H1 (cell line): ENCODE measurements at regions not wholly inside any gene's neighbourhood (a gene's known extent, or its start where the extent isn't known, plus 50 kb on each side); places are given as distances from the start of the nearest gene placed in this dataset.

Experiments
- CTCF ChIA-PET: fragments of 300-600 bp; sonication (Branson Sonifier 250); formaldehyde crosslinking; loops from one replicate; lab custom pipeline; 2021; ENCODE audit not compliant: partially characterized antibody; lab: Charles Lee
- POLR2A ChIA-PET: fragments of 300-600 bp; sonication (Branson Sonifier 250); formaldehyde crosslinking; loops from one replicate; lab custom pipeline; 2021; ENCODE audit warnings: inconsistent platforms; ENCODE audit not compliant: partially characterized antibody; lab: Charles Lee
- DNase-seq, 2 experiments: peaks; one replicate each; pipeline versions ENCODE4 v3.0.0 to v3.0.0-alpha.2; 2010 to 2022; ENCODE audit warnings: low spot score in 2 of 2, low read depth in 1 of 2, mixed read lengths in 1 of 2
- FAIRE-seq: peaks from 2 replicates; lab custom pipeline; 2011; peaks lifted over from hg19 to GRCh38; lab: Jason Lieb, UNC
- H2AFZ ChIP-seq: 2 replicates; pipeline ENCODE4 v1.8.1; 2012; ENCODE audit warnings: low read length, inconsistent platforms
- H2AK5ac ChIP-seq: 2 replicates; pipeline ENCODE4 v1.6.1; 2013; ENCODE audit warnings: low read depth, low read length
- H2BK120ac ChIP-seq: replicated peaks from 2 replicates; pipeline ENCODE3; 2013; ENCODE audit warnings: low read depth, low read length, inconsistent platforms
- H2BK12ac ChIP-seq: 2 replicates; pipeline ENCODE4 v1.6.1; 2013; ENCODE audit warnings: low read depth, low read length
- H2BK15ac ChIP-seq: 2 replicates; pipeline ENCODE4 v1.6.1; 2013; ENCODE audit warnings: low read length
- H2BK20ac ChIP-seq: 2 replicates; pipeline ENCODE4 v1.6.1; 2013; ENCODE audit warnings: low read length
- H2BK5ac ChIP-seq: 2 replicates; pipeline ENCODE4 v1.6.1; 2013; ENCODE audit warnings: low read depth, low read length
- H3K14ac ChIP-seq: 2 replicates; pipeline ENCODE4 v1.6.1; 2013; ENCODE audit warnings: inconsistent platforms; ENCODE audit not compliant: insufficient read length
- H3K18ac ChIP-seq: 2 replicates; pipeline ENCODE4 v1.6.1; 2013; ENCODE audit warnings: low read length; ENCODE audit errors: extremely low read depth
- H3K23ac ChIP-seq: 2 replicates; pipeline ENCODE4 v1.6.1; 2013; ENCODE audit warnings: inconsistent platforms; ENCODE audit not compliant: insufficient read length
- H3K23me2 ChIP-seq: 2 replicates; pipeline ENCODE4 v1.6.1; 2013; ENCODE audit warnings: low read depth, low read length
- H3K27ac ChIP-seq: 2 replicates; pipeline ENCODE4 v1.6.1; 2011; ENCODE audit warnings: low read depth, low read length, inconsistent platforms
- H3K27me3 ChIP-seq, 4 experiments: replicated peaks in 1 of 4; 1 replicate in 1 of 4; 2 replicates in 3 of 4; pipeline versions ENCODE4 v1.6.1 to v1.8.1; 2011 to 2013; ENCODE audit warnings: low read length in 3 of 4, mild to moderate bottlenecking in 3 of 4, inconsistent platforms in 2 of 4, mixed read lengths in 2 of 4, moderate library complexity in 1 of 4; ENCODE audit not compliant: control insufficient read depth in 3 of 4, insufficient read depth in 3 of 4; ENCODE audit errors: extremely low read depth in 1 of 4
- H3K36me3 ChIP-seq, 4 experiments: 2 replicates each; pipeline versions ENCODE4 v1.6.1 to v1.8.1; 2011 to 2013; ENCODE audit warnings: mild to moderate bottlenecking in 4 of 4, low read length in 3 of 4, moderate library complexity in 2 of 4, control low read depth in 1 of 4, inconsistent platforms in 1 of 4; ENCODE audit not compliant: insufficient read depth in 4 of 4, control insufficient read depth in 2 of 4
- H3K4ac ChIP-seq: replicated peaks from 2 replicates; pipeline ENCODE3; 2013; ENCODE audit warnings: low read length, low read depth, mixed read lengths, inconsistent platforms; ENCODE audit not compliant: insufficient read length
- H3K4me1 ChIP-seq, 4 experiments: replicated peaks in 1 of 4; 1 replicate in 1 of 4; 2 replicates in 3 of 4; pipeline versions ENCODE4 v1.6.1 to v1.8.1; 2011 to 2013; ENCODE audit warnings: low read length in 3 of 4, inconsistent platforms in 2 of 4, mixed read lengths in 1 of 4; ENCODE audit not compliant: insufficient read depth in 4 of 4, control insufficient read depth in 3 of 4
- H3K4me2 ChIP-seq, 2 experiments: 2 replicates each; pipeline versions ENCODE4 v1.6.1 to v1.8.1; 2011 to 2013; ENCODE audit warnings: low read depth in 2 of 2, low read length in 2 of 2, control low read depth in 1 of 2, inconsistent platforms in 1 of 2, mild to moderate bottlenecking in 1 of 2; ENCODE audit not compliant: insufficient read depth in 1 of 2
- H3K4me3 ChIP-seq, 4 experiments: fragments of 200-600, 300-600 bp in 1 of 4; sonication (generic), shearing (Covaris generic), sonication (Bioruptor Twin) in 1 of 4; 2 replicates each; pipeline versions ENCODE4 v1.5.1 to v1.8.1; 2011 to 2016; ENCODE audit warnings: low read length in 4 of 4, low read depth in 3 of 4, control low read depth in 2 of 4, inconsistent platforms in 2 of 4, mild to moderate bottlenecking in 2 of 4, mixed read lengths in 1 of 4, moderate library complexity in 1 of 4; ENCODE audit not compliant: insufficient read depth in 2 of 4; ENCODE audit errors: extremely low read depth in 1 of 4
- H3K56ac ChIP-seq: replicated peaks from 2 replicates; pipeline ENCODE3; 2013; ENCODE audit warnings: low read depth, mild to moderate bottlenecking, mixed read lengths, low read length, inconsistent platforms; ENCODE audit not compliant: insufficient read length
- H3K79me1 ChIP-seq: 2 replicates; pipeline ENCODE4 v1.6.1; 2013; ENCODE audit warnings: low read depth, low read length, control low read depth
- H3K79me2 ChIP-seq, 2 experiments: 2 replicates each; pipeline versions ENCODE4 v1.6.1 to v1.8.1; 2012 to 2013; ENCODE audit warnings: low read length in 2 of 2, mild to moderate bottlenecking in 2 of 2, inconsistent platforms in 1 of 2; ENCODE audit not compliant: insufficient read depth in 2 of 2, control insufficient read depth in 1 of 2
- H3K9ac ChIP-seq, 4 experiments: replicated peaks in 1 of 4; 1 replicate in 1 of 4; 2 replicates in 3 of 4; pipeline versions ENCODE4 v1.6.1 to v1.8.1; 2011 to 2013; ENCODE audit warnings: low read depth in 3 of 4, low read length in 3 of 4, control low read depth in 2 of 4, mild to moderate bottlenecking in 2 of 4, moderate library complexity in 2 of 4, inconsistent platforms in 1 of 4; ENCODE audit errors: extremely low read depth in 1 of 4
- H3K9me3 ChIP-seq, 2 experiments: 2 replicates each; pipeline versions ENCODE4 v1.6.1 to v1.8.1; 2012 to 2013; ENCODE audit warnings: mild to moderate bottlenecking in 2 of 2, moderate library complexity in 2 of 2, control low read depth in 1 of 2, inconsistent platforms in 1 of 2, low read depth in 1 of 2, low read length in 1 of 2, mixed read lengths in 1 of 2; ENCODE audit not compliant: insufficient read depth in 2 of 2
- H4K20me1 ChIP-seq, 2 experiments: replicated peaks in 1 of 2; 2 replicates each; pipeline versions ENCODE3 to v1.8.1; 2011 to 2013; ENCODE audit warnings: inconsistent platforms in 2 of 2, low read length in 2 of 2, mild to moderate bottlenecking in 1 of 2; ENCODE audit not compliant: insufficient read depth in 2 of 2, control insufficient read depth in 1 of 2
- H4K5ac ChIP-seq: 2 replicates; pipeline ENCODE4 v1.6.1; 2013; ENCODE audit warnings: low read length, low read depth, mixed read lengths, inconsistent platforms; ENCODE audit not compliant: insufficient read length
- H4K8ac ChIP-seq: 2 replicates; pipeline ENCODE4 v1.8.0; 2013; ENCODE audit warnings: mild to moderate bottlenecking, moderate library complexity, low read length, inconsistent platforms; ENCODE audit not compliant: insufficient read depth; ENCODE audit errors: extremely low read depth
- H4K91ac ChIP-seq: replicated peaks from 2 replicates; pipeline ENCODE3; 2013; ENCODE audit warnings: low read length, mixed read lengths, inconsistent platforms; ENCODE audit not compliant: insufficient read length
- ASH2L ChIP-seq: fragments of 200-600, 300-600 bp; sonication (generic); IDR thresholded peaks from one replicate; pipeline ENCODE4 v1.7.1; 2017; ENCODE audit warnings: low read length
- HDAC6 ChIP-seq: IDR thresholded peaks from one replicate; pipeline ENCODE4 v1.7.1; 2012; ENCODE audit warnings: low read depth, mild to moderate bottlenecking, inconsistent platforms, low read length, moderate library complexity
- RAD21 ChIP-seq, 2 experiments: IDR thresholded peaks in 1 of 2; conservative IDR thresholded peaks in 1 of 2; 2 replicates each; pipeline ENCODE4 v1.6.1; 2011; ENCODE audit warnings: low read depth in 2 of 2, low read length in 2 of 2, improper control_type of control experiment in 1 of 2, inconsistent platforms in 1 of 2, mild to moderate bottlenecking in 1 of 2, moderate library complexity in 1 of 2
- RXRA ChIP-seq: IDR thresholded peaks from 2 replicates; pipeline ENCODE4 v1.6.1; 2011; ENCODE audit warnings: low read depth, mild to moderate bottlenecking, low read length, moderate library complexity; ENCODE audit not compliant: insufficient read depth
- WGBS, 2 experiments: shearing (Covaris generic) in 1 of 2; methylation state at CpG; one replicate each; pipeline versions ENCODE4 v1.1.6 to v1.1.7; 2013 to 2015; ENCODE audit warnings: low lambda C conversion rate in 2 of 2, mixed read lengths in 2 of 2, inconsistent platforms in 1 of 2, low coverage in 1 of 2, missing lambda C conversion rate in 1 of 2; ENCODE audit not compliant: insufficient replicate concordance in 2 of 2, insufficient coverage in 1 of 2, insufficient read length in 1 of 2; ENCODE audit errors: extremely low coverage in 1 of 2, missing lambda C conversion rate in 1 of 2; 5-methylcytosine and 5-hydroxymethylcytosine counted together

DNA sequence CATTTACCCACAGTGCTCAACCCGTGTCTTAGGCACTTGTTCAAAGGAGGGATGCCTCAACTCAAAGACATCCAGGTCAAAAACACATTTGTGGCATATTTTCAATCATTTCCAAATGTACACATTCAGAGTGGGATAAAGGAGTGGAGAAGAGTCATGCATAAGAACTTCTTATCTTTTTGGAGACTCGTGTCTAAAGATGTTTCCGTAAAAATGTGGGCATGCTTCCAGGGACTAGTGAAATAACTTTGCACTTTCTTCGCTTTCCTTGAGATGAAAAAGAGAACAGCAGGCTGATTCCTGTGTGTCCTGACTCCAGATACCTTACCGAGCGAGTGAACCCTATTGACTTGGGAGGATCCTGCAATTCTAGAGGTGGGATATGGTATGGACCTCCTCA, 256.6 kb upstream of the KCNJ16 start:
- no peak for FAIRE-seq
- WGBS, 2 experiments = 94% methylated on average over 6 of the region's 6 CpGs; no CpG with 5 or more reads in 1 of the 2 experiments
- no peak for DNase-seq
- ChIA-PET CTCF (interaction anchor here (0.8 to 1.0 kb wide), 2 partner anchors 18 to 212 kb away, joined by 3 to 4 read pairs; no protein-coding TSS in a partner anchor), POLR2A (no interaction called here)
- Histone ChIP-seq H4K5ac (no peak overlapping the region), H3K18ac (no peak overlapping the region), H3K4me2 (no peak overlapping the region), H3K4me1 (no peaks in the 10 kb centered on the region), H4K8ac (no peak overlapping the region), H2AK5ac (no peak overlapping the region), H2BK12ac (no peak overlapping the region), H3K79me1 (no peaks in the 10 kb centered on the region), H2BK5ac (no peak overlapping the region), H3K23me2 (no peaks in the 10 kb centered on the region), H2BK120ac (no peak overlapping the region), H3K4ac (no peak overlapping the region), H3K56ac (no peak overlapping the region), H3K36me3 (no peaks in the 10 kb centered on the region), H3K27me3 (no peaks in the 10 kb centered on the region), H3K14ac (no peak overlapping the region), H2BK15ac (no peak overlapping the region), H3K9me3 (peaks cover 10 to 13% of the 10 kb centered on the region in 2 experiments; a peak in 2 of 4 replicates), H3K79me2 (no peaks in the 10 kb centered on the region), H4K91ac (no peak overlapping the region), H2AFZ (no peak overlapping the region), H3K27ac (no peak overlapping the region), H4K20me1 (no peaks in the 10 kb centered on the region), H3K4me3 (no peak overlapping the region), H3K23ac (no peak overlapping the region), H2BK20ac (no peak overlapping the region), H3K9ac (no peak overlapping the region)
- TF ChIP-seq RXRA = no peak
- no peak for TF ChIP-seq RAD21 (IDR thresholded peaks at IDR 0.05 in 1 of 2, conservative IDR thresholded peaks at IDR 0.05 in 1 of 2; ENCODE audit: low read depth in 2 of 2, low read length in 2 of 2)
- no peak for TF ChIP-seq HDAC6
- no peak for TF ChIP-seq ASH2L
